PC-3 (cell line): ENCODE measurements at regions not wholly inside any gene's neighbourhood (a gene's known extent, or its start where the extent isn't known, plus 50 kb on each side); places are given as distances from the start of the nearest gene placed in this dataset.

Source experiments
- EZH2 ChIP-seq: fragments of 300-600 bp; sonication (generic); IDR thresholded peaks from one replicate; pipeline ENCODE4 v1.6.1; 2017; ENCODE audit warnings: antibody characterized with exemption, mild to moderate bottlenecking, low read length; ENCODE audit not compliant: unreplicated experiment
- EZH2phosphoT487 ChIP-seq: fragments of 300-600 bp; sonication (generic); IDR thresholded peaks from 2 replicates; pipeline ENCODE4 v1.6.1; 2018; ENCODE audit warnings: mild to moderate bottlenecking, antibody characterized with exemption, low read length, borderline replicate concordance
- TF ChIP-seq, protein P1 (sequence below): fragments of 300-600 bp; sonication (generic); conservative IDR thresholded peaks from 2 replicates; pipeline ENCODE4 v1.5.1; 2017; ENCODE audit warnings: antibody characterized with exemption, low read depth, mild to moderate bottlenecking, low read length

DNA sequence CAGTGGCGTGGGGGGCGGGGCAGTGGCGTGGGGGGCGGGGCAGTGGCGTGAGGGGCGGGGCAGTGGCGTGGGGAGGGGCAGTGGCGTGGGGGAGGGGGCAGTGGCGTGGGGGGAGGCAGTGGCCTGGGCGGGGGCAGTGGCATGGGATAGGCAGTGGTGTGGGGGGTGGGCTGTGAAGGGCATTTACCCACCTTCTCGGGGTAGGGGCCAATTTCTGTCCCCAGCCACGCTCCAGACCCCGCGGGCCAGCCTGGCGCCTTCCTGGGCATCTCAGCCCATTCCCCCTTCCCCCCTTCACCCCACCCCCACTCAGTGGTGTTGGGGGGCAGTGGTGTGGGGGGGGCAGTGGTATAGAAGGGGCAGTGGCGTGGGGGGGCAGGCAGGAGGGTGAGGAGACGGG lies 92.7 kb downstream of the LITAF start:
- TF ChIP-seq, protein P1, sequence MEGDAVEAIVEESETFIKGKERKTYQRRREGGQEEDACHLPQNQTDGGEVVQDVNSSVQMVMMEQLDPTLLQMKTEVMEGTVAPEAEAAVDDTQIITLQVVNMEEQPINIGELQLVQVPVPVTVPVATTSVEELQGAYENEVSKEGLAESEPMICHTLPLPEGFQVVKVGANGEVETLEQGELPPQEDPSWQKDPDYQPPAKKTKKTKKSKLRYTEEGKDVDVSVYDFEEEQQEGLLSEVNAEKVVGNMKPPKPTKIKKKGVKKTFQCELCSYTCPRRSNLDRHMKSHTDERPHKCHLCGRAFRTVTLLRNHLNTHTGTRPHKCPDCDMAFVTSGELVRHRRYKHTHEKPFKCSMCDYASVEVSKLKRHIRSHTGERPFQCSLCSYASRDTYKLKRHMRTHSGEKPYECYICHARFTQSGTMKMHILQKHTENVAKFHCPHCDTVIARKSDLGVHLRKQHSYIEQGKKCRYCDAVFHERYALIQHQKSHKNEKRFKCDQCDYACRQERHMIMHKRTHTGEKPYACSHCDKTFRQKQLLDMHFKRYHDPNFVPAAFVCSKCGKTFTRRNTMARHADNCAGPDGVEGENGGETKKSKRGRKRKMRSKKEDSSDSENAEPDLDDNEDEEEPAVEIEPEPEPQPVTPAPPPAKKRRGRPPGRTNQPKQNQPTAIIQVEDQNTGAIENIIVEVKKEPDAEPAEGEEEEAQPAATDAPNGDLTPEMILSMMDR, result no peak
- no peak for TF ChIP-seq EZH2phosphoT487
- no peak for TF ChIP-seq EZH2
